ENCODE measurements at regions not wholly inside any gene's neighbourhood (a gene's known extent, or its start where the extent isn't known, plus 50 kb on each side); places are given as distances from the start of the nearest gene placed in this dataset.

GRCh38 chr9:82680179-82680935 lies 382.6 kb downstream of the RASEF start:
- TF ChIP-seq CTCF (conservative IDR thresholded peaks at IDR 0.05; ENCODE audit: low read depth, low read length) (no peak), EZH2 (IDR thresholded peaks at IDR 0.05; ENCODE audit: borderline replicate concordance, low read depth, low read length, poor library complexity, severe bottlenecking) (no peak)

All from A673 (cell line).